Cardiac septum (tissue), 1 donor: ENCODE measurements at regions not wholly inside any gene's neighbourhood (a gene's known extent, or its start where the extent isn't known, plus 50 kb on each side); places are given as distances from the start of the nearest gene placed in this dataset.
"Not testable (repeated sequence)": the region's sequence is repeated elsewhere in the genome, so short reads cannot be mapped to it uniquely, and the experiment has no call there.

Source experiments
- DNase-seq: peaks from one replicate; pipeline ENCODE4 v3.0.0-alpha.2; 2020; ENCODE audit warnings: low spot score
- intact Hi-C: fragments of 100-400 bp; cut with DNase I; formaldehyde crosslinking; loops from one replicate; pipeline ENCODE4 v1.14.0; 2022
- donor health status: DM: no; HTN: no; CAD: no.

DNA sequence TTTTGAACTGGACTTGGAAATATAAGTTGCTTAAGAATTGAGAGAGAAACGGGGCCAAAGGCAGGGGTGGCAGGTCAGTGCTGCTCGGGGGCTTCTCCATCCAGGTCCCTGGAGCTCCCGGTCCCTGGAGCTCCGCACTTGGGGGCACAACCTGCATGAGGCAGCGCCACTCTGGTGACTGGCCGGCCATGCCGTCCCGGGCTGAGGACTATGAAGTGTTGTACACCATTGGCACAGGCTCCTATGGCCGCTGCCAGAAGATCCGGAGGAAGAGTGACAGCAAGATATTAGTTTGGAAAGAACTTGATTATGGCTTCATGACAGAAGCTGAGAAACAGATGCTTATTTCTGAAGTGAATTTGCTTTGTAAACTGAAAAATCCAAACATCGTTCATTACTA lies 76.9 kb upstream of the POTEG start:
- DNase-seq, result peak; percentile 54
- intact Hi-C loops, result not testable (repeated sequence)

GRCh38 chr14:19489475-19489874 lies 55.3 kb upstream of the POTEG start:
- DNase-seq, intact Hi-C loops: not testable (repeated sequence)

- peak; percentile 71 for DNase-seq
- intact Hi-C loops, result not testable (repeated sequence)
Observed at GRCh38 chr14:19488457-19488856, 54.3 kb upstream of the POTEG start.

GRCh38 chr14:19487690-19488089 lies 53.5 kb upstream of the POTEG start:
- intact Hi-C loops, DNase-seq: not testable (repeated sequence)

- DNase-seq, result peak; percentile 74
- intact Hi-C loops, result not testable (repeated sequence)
Observed at GRCh38 chr14:19487265-19487664, 53.1 kb upstream of the POTEG start.

DNA sequence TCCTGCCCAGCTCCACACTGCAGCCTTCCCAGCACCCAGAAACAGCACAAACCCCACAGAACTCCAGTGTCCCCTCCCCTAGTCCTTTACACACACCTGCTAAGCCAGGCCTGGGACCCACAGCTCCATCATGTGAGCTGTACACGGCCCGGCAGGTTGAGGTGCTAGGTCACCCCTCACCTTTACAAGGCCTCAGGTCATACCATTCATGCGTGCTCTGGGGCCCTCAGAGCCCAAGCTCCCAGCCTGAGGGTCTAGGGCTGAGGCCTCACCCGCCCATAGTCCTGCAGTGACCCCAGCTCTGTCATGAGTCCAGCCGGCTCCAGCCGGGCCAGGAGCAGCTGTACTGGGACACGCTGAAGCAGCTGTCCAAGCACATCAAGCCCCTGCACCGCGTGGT lies 51.2 kb upstream of the POTEG start:
- intact Hi-C loops, result not testable (repeated sequence)
- peak; percentile 61 for DNase-seq
